H1 (cell line): ENCODE measurements at regions not wholly inside any gene's neighbourhood (a gene's known extent, or its start where the extent isn't known, plus 50 kb on each side); places are given as distances from the start of the nearest gene placed in this dataset.

ENCODE experiments used
- CTCF ChIA-PET: fragments of 300-600 bp; sonication (Branson Sonifier 250); formaldehyde crosslinking; loops from one replicate; lab custom pipeline; 2021; ENCODE audit not compliant: partially characterized antibody; lab: Charles Lee
- POLR2A ChIA-PET: fragments of 300-600 bp; sonication (Branson Sonifier 250); formaldehyde crosslinking; loops from one replicate; lab custom pipeline; 2021; ENCODE audit warnings: inconsistent platforms; ENCODE audit not compliant: partially characterized antibody; lab: Charles Lee
- DNase-seq, 2 experiments: peaks; one replicate each; pipeline versions ENCODE4 v3.0.0 to v3.0.0-alpha.2; 2010 to 2022; ENCODE audit warnings: low spot score in 2 of 2, low read depth in 1 of 2, mixed read lengths in 1 of 2
- FAIRE-seq: peaks from 2 replicates; lab custom pipeline; 2011; peaks lifted over from hg19 to GRCh38; lab: Jason Lieb, UNC
- H2AFZ ChIP-seq: 2 replicates; pipeline ENCODE4 v1.8.1; 2012; ENCODE audit warnings: low read length, inconsistent platforms
- H2AK5ac ChIP-seq: 2 replicates; pipeline ENCODE4 v1.6.1; 2013; ENCODE audit warnings: low read depth, low read length
- H2BK120ac ChIP-seq: replicated peaks from 2 replicates; pipeline ENCODE3; 2013; ENCODE audit warnings: low read depth, low read length, inconsistent platforms
- H2BK12ac ChIP-seq: 2 replicates; pipeline ENCODE4 v1.6.1; 2013; ENCODE audit warnings: low read depth, low read length
- H2BK15ac ChIP-seq: 2 replicates; pipeline ENCODE4 v1.6.1; 2013; ENCODE audit warnings: low read length
- H2BK20ac ChIP-seq: 2 replicates; pipeline ENCODE4 v1.6.1; 2013; ENCODE audit warnings: low read length
- H2BK5ac ChIP-seq: 2 replicates; pipeline ENCODE4 v1.6.1; 2013; ENCODE audit warnings: low read depth, low read length
- H3K14ac ChIP-seq: 2 replicates; pipeline ENCODE4 v1.6.1; 2013; ENCODE audit warnings: inconsistent platforms; ENCODE audit not compliant: insufficient read length
- H3K18ac ChIP-seq: 2 replicates; pipeline ENCODE4 v1.6.1; 2013; ENCODE audit warnings: low read length; ENCODE audit errors: extremely low read depth
- H3K23ac ChIP-seq: 2 replicates; pipeline ENCODE4 v1.6.1; 2013; ENCODE audit warnings: inconsistent platforms; ENCODE audit not compliant: insufficient read length
- H3K23me2 ChIP-seq: 2 replicates; pipeline ENCODE4 v1.6.1; 2013; ENCODE audit warnings: low read depth, low read length
- H3K27ac ChIP-seq: 2 replicates; pipeline ENCODE4 v1.6.1; 2011; ENCODE audit warnings: low read depth, low read length, inconsistent platforms
- H3K27me3 ChIP-seq, 4 experiments: replicated peaks in 1 of 4; 1 replicate in 1 of 4; 2 replicates in 3 of 4; pipeline versions ENCODE4 v1.6.1 to v1.8.1; 2011 to 2013; ENCODE audit warnings: low read length in 3 of 4, mild to moderate bottlenecking in 3 of 4, inconsistent platforms in 2 of 4, mixed read lengths in 2 of 4, moderate library complexity in 1 of 4; ENCODE audit not compliant: control insufficient read depth in 3 of 4, insufficient read depth in 3 of 4; ENCODE audit errors: extremely low read depth in 1 of 4
- H3K36me3 ChIP-seq, 4 experiments: 2 replicates each; pipeline versions ENCODE4 v1.6.1 to v1.8.1; 2011 to 2013; ENCODE audit warnings: mild to moderate bottlenecking in 4 of 4, low read length in 3 of 4, moderate library complexity in 2 of 4, control low read depth in 1 of 4, inconsistent platforms in 1 of 4; ENCODE audit not compliant: insufficient read depth in 4 of 4, control insufficient read depth in 2 of 4
- H3K4ac ChIP-seq: replicated peaks from 2 replicates; pipeline ENCODE3; 2013; ENCODE audit warnings: low read length, low read depth, mixed read lengths, inconsistent platforms; ENCODE audit not compliant: insufficient read length
- H3K4me1 ChIP-seq, 4 experiments: replicated peaks in 1 of 4; 1 replicate in 1 of 4; 2 replicates in 3 of 4; pipeline versions ENCODE4 v1.6.1 to v1.8.1; 2011 to 2013; ENCODE audit warnings: low read length in 3 of 4, inconsistent platforms in 2 of 4, mixed read lengths in 1 of 4; ENCODE audit not compliant: insufficient read depth in 4 of 4, control insufficient read depth in 3 of 4
- H3K4me2 ChIP-seq, 2 experiments: 2 replicates each; pipeline versions ENCODE4 v1.6.1 to v1.8.1; 2011 to 2013; ENCODE audit warnings: low read depth in 2 of 2, low read length in 2 of 2, control low read depth in 1 of 2, inconsistent platforms in 1 of 2, mild to moderate bottlenecking in 1 of 2; ENCODE audit not compliant: insufficient read depth in 1 of 2
- H3K4me3 ChIP-seq, 4 experiments: fragments of 200-600, 300-600 bp in 1 of 4; sonication (generic), shearing (Covaris generic), sonication (Bioruptor Twin) in 1 of 4; 2 replicates each; pipeline versions ENCODE4 v1.5.1 to v1.8.1; 2011 to 2016; ENCODE audit warnings: low read length in 4 of 4, low read depth in 3 of 4, control low read depth in 2 of 4, inconsistent platforms in 2 of 4, mild to moderate bottlenecking in 2 of 4, mixed read lengths in 1 of 4, moderate library complexity in 1 of 4; ENCODE audit not compliant: insufficient read depth in 2 of 4; ENCODE audit errors: extremely low read depth in 1 of 4
- H3K56ac ChIP-seq: replicated peaks from 2 replicates; pipeline ENCODE3; 2013; ENCODE audit warnings: low read depth, mild to moderate bottlenecking, mixed read lengths, low read length, inconsistent platforms; ENCODE audit not compliant: insufficient read length
- H3K79me1 ChIP-seq: 2 replicates; pipeline ENCODE4 v1.6.1; 2013; ENCODE audit warnings: low read depth, low read length, control low read depth
- H3K79me2 ChIP-seq, 2 experiments: 2 replicates each; pipeline versions ENCODE4 v1.6.1 to v1.8.1; 2012 to 2013; ENCODE audit warnings: low read length in 2 of 2, mild to moderate bottlenecking in 2 of 2, inconsistent platforms in 1 of 2; ENCODE audit not compliant: insufficient read depth in 2 of 2, control insufficient read depth in 1 of 2
- H3K9ac ChIP-seq, 4 experiments: replicated peaks in 1 of 4; 1 replicate in 1 of 4; 2 replicates in 3 of 4; pipeline versions ENCODE4 v1.6.1 to v1.8.1; 2011 to 2013; ENCODE audit warnings: low read depth in 3 of 4, low read length in 3 of 4, control low read depth in 2 of 4, mild to moderate bottlenecking in 2 of 4, moderate library complexity in 2 of 4, inconsistent platforms in 1 of 4; ENCODE audit errors: extremely low read depth in 1 of 4
- H3K9me3 ChIP-seq, 2 experiments: 2 replicates each; pipeline versions ENCODE4 v1.6.1 to v1.8.1; 2012 to 2013; ENCODE audit warnings: mild to moderate bottlenecking in 2 of 2, moderate library complexity in 2 of 2, control low read depth in 1 of 2, inconsistent platforms in 1 of 2, low read depth in 1 of 2, low read length in 1 of 2, mixed read lengths in 1 of 2; ENCODE audit not compliant: insufficient read depth in 2 of 2
- H4K20me1 ChIP-seq, 2 experiments: replicated peaks in 1 of 2; 2 replicates each; pipeline versions ENCODE3 to v1.8.1; 2011 to 2013; ENCODE audit warnings: inconsistent platforms in 2 of 2, low read length in 2 of 2, mild to moderate bottlenecking in 1 of 2; ENCODE audit not compliant: insufficient read depth in 2 of 2, control insufficient read depth in 1 of 2
- H4K5ac ChIP-seq: 2 replicates; pipeline ENCODE4 v1.6.1; 2013; ENCODE audit warnings: low read length, low read depth, mixed read lengths, inconsistent platforms; ENCODE audit not compliant: insufficient read length
- H4K8ac ChIP-seq: 2 replicates; pipeline ENCODE4 v1.8.0; 2013; ENCODE audit warnings: mild to moderate bottlenecking, moderate library complexity, low read length, inconsistent platforms; ENCODE audit not compliant: insufficient read depth; ENCODE audit errors: extremely low read depth
- H4K91ac ChIP-seq: replicated peaks from 2 replicates; pipeline ENCODE3; 2013; ENCODE audit warnings: low read length, mixed read lengths, inconsistent platforms; ENCODE audit not compliant: insufficient read length
- BACH1 ChIP-seq: IDR thresholded peaks from 2 replicates; pipeline ENCODE4 v1.6.1; 2012; ENCODE audit warnings: low read length, improper control_type of control experiment
- CHD1 ChIP-seq: IDR thresholded peaks from 2 replicates; pipeline ENCODE4 v1.6.1; 2012; ENCODE audit warnings: low read depth, low read length, improper control_type of control experiment
- HDAC6 ChIP-seq: IDR thresholded peaks from one replicate; pipeline ENCODE4 v1.7.1; 2012; ENCODE audit warnings: low read depth, mild to moderate bottlenecking, inconsistent platforms, low read length, moderate library complexity
- KDM1A ChIP-seq: fragments of 200-600, 300-600 bp; sonication (generic); IDR thresholded peaks from 2 replicates; pipeline ENCODE4 v1.7.1; 2016; ENCODE audit warnings: mild to moderate bottlenecking, low read length, borderline replicate concordance
- KDM4A ChIP-seq: IDR thresholded peaks from one replicate; pipeline ENCODE4 v1.7.1; 2012; ENCODE audit warnings: low read depth, mild to moderate bottlenecking, moderate library complexity, low read length, inconsistent platforms; ENCODE audit not compliant: severe bottlenecking
- PHF8 ChIP-seq: fragments of 200-600 bp; sonication (generic); conservative IDR thresholded peaks from 2 replicates; pipeline ENCODE4 v1.7.1; 2012; ENCODE audit warnings: low read depth, mild to moderate bottlenecking, inconsistent platforms, low read length, moderate library complexity
- RFX5 ChIP-seq: IDR thresholded peaks from 2 replicates; pipeline ENCODE4 v1.6.1; 2011; ENCODE audit warnings: low read depth, low read length, improper control_type of control experiment, borderline replicate concordance
- YY1 ChIP-seq: IDR thresholded peaks from 2 replicates; pipeline ENCODE4 v1.6.1; 2011; ENCODE audit warnings: low read depth, mild to moderate bottlenecking, low read length
- WGBS, 2 experiments: shearing (Covaris generic) in 1 of 2; methylation state at CpG; one replicate each; pipeline versions ENCODE4 v1.1.6 to v1.1.7; 2013 to 2015; ENCODE audit warnings: low lambda C conversion rate in 2 of 2, mixed read lengths in 2 of 2, inconsistent platforms in 1 of 2, low coverage in 1 of 2, missing lambda C conversion rate in 1 of 2; ENCODE audit not compliant: insufficient replicate concordance in 2 of 2, insufficient coverage in 1 of 2, insufficient read length in 1 of 2; ENCODE audit errors: extremely low coverage in 1 of 2, missing lambda C conversion rate in 1 of 2; 5-methylcytosine and 5-hydroxymethylcytosine counted together

GRCh38 chr16:55265926-55266325 is 58.1 kb upstream of the IRX6 start:
- no peak overlapping the region for H2AFZ ChIP-seq
- POLR2A ChIA-PET, result no interaction called here
- no peak overlapping the region for H2BK12ac ChIP-seq
- H3K9ac ChIP-seq, result no peak overlapping the region
- no peaks in the 10 kb centered on the region for H3K4me1 ChIP-seq
- no peak overlapping the region for H3K27ac ChIP-seq
- H4K5ac ChIP-seq, result no peak overlapping the region
- no peaks in the 10 kb centered on the region for H3K79me1 ChIP-seq
- 87% methylated on average over 2 of the region's 2 CpGs; no CpG with 5 or more reads in 1 of the 2 experiments for WGBS, 2 experiments
- no peak overlapping the region for H3K56ac ChIP-seq
- peaks cover 4% of the 10 kb centered on the region; the same call in 1 of the 2 replicates for H3K23me2 ChIP-seq
- H3K4ac ChIP-seq, result no peak overlapping the region
- no peak overlapping the region for H3K4me3 ChIP-seq
- no peak overlapping the region for H2BK20ac ChIP-seq
- H3K27me3 ChIP-seq, result no peaks in the 10 kb centered on the region
- H4K8ac ChIP-seq, result no peak overlapping the region
- no peak overlapping the region for H3K4me2 ChIP-seq
- H2AK5ac ChIP-seq, result no peak overlapping the region
- H3K36me3 ChIP-seq, result no peaks in the 10 kb centered on the region
- H3K18ac ChIP-seq, result no peak overlapping the region
- no peak overlapping the region for H2BK15ac ChIP-seq
- H3K23ac ChIP-seq, result no peak overlapping the region
- DNase-seq (no peak), FAIRE-seq (no peak)
- peaks cover 0 to 2% of the 10 kb centered on the region in 2 experiments for H4K20me1 ChIP-seq
- no peaks in the 10 kb centered on the region; a peak in 1 of 4 replicates for H3K79me2 ChIP-seq
- TF ChIP-seq RFX5 (no peak), YY1 (no peak), KDM4A (no peak), BACH1 (no peak), KDM1A (no peak), CHD1 (no peak), HDAC6 (no peak), PHF8 (no peak)
- TF ChIP-seq, all 59 proteins: peak for 0
- H3K14ac ChIP-seq, result no peak overlapping the region
- H2BK5ac ChIP-seq, result no peak overlapping the region
- H2BK120ac ChIP-seq, result no peak overlapping the region
- no peak overlapping the region for H4K91ac ChIP-seq
- CTCF ChIA-PET, result interaction anchor here (0.7 to 0.9 kb wide), 3 partner anchors 58 to 231 kb away, joined by 3 to 4 read pairs (median 3); partner anchors contain the start of gene IRX6
- H3K9me3 ChIP-seq, result no peaks in the 10 kb centered on the region
